ENCODE measurements at regions not wholly inside any gene's neighbourhood (a gene's known extent, or its start where the extent isn't known, plus 50 kb on each side); places are given as distances from the start of the nearest gene placed in this dataset.

DNA sequence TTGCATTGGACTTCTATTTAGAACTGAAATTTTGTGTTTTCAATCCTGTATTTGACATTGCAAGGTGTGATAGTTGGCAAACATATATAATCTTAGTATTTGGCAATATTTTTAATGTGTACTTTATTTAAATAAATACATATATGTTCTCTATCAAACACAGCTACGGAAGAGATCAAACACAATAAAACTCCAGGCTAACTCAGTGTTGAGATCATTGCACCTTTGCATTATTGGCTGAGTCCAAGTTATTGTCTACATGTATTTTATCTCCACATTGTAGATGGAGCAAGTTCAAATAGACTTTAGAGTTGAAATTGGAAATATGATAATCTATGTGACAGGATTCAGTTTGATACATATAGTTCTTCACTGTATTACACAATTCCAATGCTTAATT, 176.7 kb downstream of the ST6GAL2 start:
- DNase-seq (ENCODE audit: low read depth in 2 of 2) = no peak

GRCh38 chr2:106719222-106719621, 166.7 kb downstream of the ST6GAL2 start:
- no peak for DNase-seq (ENCODE audit: low read depth in 2 of 2)

DNA sequence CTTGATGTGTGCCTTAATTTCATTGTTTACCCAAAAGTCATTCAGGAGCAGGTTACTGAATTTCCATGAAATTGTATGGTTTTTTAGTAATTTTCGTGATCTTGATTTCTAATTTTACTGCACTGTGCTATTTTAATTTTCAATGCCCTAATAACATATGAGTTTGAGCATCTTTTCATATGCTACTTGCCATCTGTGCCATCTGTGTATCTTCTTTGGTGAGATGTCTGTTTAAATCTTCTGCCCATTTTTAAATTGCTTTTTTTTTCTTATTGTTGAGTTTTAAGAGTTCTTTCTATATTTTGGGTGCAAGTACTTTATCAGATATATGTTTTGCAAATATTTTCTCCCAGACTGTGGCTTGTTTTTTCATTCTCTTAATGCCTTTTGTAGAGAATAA, 165.9 kb downstream of the ST6GAL2 start:
- DNase-seq (ENCODE audit: low read depth in 2 of 2) = no peak

DNA sequence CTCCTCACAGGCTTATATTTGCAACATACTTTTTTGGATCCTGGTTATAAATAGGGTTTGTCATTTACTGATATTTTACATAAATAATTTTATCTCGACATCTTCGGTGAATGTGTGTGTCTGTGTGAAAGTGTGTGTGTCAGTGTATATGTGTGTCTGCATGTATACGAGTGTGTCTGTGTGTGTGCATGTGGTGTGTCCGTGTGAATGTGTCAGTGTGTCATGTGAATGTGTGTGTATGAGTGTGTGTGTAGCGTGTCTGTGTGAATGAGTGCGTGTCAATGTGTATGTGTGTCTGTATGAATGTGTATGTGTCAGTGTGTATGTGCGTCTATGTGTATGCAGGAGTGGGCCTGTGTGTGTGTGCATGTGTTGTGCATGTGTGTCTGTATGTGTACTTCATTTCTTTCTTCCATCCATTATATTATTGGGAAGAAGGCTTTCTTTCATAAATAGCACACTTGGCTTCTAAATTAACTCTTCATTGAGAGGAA, 161.6 kb downstream of the ST6GAL2 start:
- DNase-seq (ENCODE audit: low read depth in 2 of 2) = no peak

DNA sequence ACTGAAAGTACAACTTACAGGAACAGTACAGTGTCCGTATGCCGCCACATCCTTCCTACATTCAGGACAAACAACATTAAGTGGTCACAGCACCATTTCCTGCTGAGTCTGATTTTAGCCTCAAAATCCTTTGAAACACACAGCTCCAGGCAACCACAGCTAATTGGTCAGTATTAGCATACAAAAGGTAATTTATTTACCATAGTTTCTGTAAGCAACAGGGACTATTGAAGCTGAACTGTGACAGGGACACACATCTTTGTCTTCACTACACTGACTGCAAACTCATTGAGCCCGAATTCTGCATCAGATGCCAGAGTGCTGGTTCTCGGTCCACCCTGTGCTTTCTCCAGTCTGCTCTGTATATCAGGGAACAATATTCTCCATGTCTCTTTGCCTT, 151.8 kb downstream of the ST6GAL2 start:
- DNase-seq (ENCODE audit: low read depth in 2 of 2) = no peak

DNA sequence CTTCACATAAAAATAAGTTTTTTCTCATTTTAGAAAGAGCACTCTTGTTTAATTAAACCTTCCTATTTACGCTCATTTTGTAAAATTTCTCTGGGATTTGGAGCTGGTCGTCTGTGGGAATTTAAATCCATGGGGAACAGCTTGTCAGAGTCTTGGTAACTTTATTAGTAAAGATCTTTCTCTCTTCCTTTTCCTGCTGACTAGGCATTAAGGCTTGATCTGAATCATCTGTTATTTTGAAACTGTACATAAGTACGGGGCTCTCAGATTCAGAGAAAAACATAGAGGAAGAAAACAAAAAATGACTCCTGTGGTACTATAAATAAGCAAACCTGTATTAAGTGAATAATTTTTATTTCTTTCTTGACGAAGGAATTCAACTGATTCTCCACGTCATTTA, 150.2 kb downstream of the ST6GAL2 start:
- no peak for DNase-seq (ENCODE audit: low read depth in 2 of 2)

DNA sequence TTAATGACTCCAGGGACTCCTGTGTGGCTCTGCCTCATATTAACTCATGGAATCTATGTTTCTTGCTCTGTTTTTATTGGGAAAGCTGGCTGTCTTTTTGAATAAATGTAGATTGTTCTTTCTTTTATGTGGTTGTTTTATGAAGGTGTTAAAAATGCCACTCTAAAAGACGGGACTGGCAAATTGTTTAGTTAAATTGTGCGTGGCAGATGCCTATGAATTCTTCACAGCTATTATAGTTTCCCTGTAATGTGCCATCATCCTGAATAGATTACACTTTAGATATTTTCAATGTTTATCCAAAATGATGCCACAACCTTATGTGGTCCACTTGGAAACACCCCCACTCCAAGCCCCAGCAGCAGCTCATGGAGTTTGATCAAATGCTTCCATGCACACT, 149.7 kb downstream of the ST6GAL2 start:
- DNase-seq (ENCODE audit: low read depth in 2 of 2) = no peak

DNA sequence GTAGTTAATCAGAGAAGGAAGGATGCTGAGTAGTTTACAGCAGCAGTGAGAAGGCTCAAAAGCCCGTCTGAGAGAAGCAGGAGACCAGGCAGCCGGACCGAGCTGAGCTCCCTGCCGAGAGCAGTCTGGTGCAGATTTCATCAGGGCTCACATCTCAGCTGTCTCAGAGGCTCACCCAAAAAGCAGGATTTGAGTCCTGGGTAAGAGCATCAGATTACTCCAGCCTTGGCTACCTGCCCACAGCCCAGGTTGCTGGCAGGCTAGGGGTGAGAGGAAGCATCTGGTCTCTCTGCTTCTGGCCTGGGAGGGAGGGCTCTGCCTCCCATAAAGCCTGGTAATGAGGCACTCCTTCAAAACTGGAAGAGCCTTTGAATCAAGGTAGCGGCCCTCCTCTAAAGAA, 140.5 kb downstream of the ST6GAL2 start:
- no peak for DNase-seq (ENCODE audit: low read depth in 2 of 2)

- DNase-seq (ENCODE audit: low read depth in 2 of 2) = no peak
Observed at GRCh38 chr2:106749823-106750222, 136.1 kb downstream of the ST6GAL2 start.

Data from fibroblast of skin of left biceps (primary cell).